Colonic mucosa (tissue), 4 donors: ENCODE measurements at regions not wholly inside any gene's neighbourhood (a gene's known extent, or its start where the extent isn't known, plus 50 kb on each side); places are given as distances from the start of the nearest gene placed in this dataset.

Experiments
- DNase-seq: peaks from one replicate; pipeline ENCODE4 v3.0.0-alpha.2; 2020
- H3K27ac ChIP-seq: fragments of 200-600 bp; one replicate; pipeline ENCODE4 v1.8.0; 2021
- H3K27me3 ChIP-seq: fragments of 200-600 bp; one replicate; pipeline ENCODE4 v1.8.0; 2021
- H3K36me3 ChIP-seq: fragments of 200-600 bp; one replicate; pipeline ENCODE4 v1.8.0; 2021
- H3K4me1 ChIP-seq: fragments of 200-600 bp; one replicate; pipeline ENCODE4 v1.8.0; 2021; ENCODE audit warnings: mild to moderate bottlenecking
- H3K4me3 ChIP-seq: fragments of 200-600 bp; one replicate; pipeline ENCODE4 v1.8.0; 2021
- H3K9ac ChIP-seq, 2 donors: one replicate each; pipeline ENCODE4 v1.7.0; 2013; ENCODE audit warnings: control low read depth in 2 of 2, low read depth in 2 of 2, low read length in 2 of 2
- H3K9me3 ChIP-seq: fragments of 200-600 bp; one replicate; pipeline ENCODE4 v1.8.0; 2021
- intact Hi-C: fragments of 100-400 bp; cut with DNase I; formaldehyde crosslinking; loops from one replicate; pipeline ENCODE4 v1.14.1; 2022
- TF ChIP-seq, protein P1 (sequence below): fragments of 200-600 bp; IDR thresholded peaks from one replicate; pipeline ENCODE4 v1.8.0; 2022; ENCODE audit warnings: antibody characterized with exemption, mild to moderate bottlenecking
- donor health status: healthy.
- donor health status: DM: no; HTN: no; CAD: no.
- donor health status: DM: no; HTN: no; CAD: no.

DNA sequence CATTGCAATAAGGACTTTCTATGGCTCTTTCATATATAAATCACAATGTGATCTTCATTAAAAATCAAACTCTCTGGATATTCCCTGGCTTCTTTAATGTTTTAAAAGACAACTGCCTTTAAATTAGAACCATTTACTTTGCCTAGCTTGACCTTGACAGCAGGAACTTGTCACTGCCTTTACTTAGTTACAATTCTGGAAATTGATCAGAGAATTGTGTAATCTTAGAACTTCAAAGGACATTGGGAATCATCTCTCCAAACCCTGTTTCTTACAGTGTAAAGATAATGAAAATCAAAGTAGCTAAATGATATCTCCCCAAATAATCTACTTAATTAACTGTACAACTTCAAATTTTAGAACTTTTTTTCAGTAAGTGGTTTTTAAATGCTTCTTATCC lies 517.6 kb upstream of the CCDC179 start:
- H3K27me3 ChIP-seq = no peaks in the 10 kb centered on the region
- H3K4me3 ChIP-seq = no peak overlapping the region
- TF ChIP-seq, protein P1, sequence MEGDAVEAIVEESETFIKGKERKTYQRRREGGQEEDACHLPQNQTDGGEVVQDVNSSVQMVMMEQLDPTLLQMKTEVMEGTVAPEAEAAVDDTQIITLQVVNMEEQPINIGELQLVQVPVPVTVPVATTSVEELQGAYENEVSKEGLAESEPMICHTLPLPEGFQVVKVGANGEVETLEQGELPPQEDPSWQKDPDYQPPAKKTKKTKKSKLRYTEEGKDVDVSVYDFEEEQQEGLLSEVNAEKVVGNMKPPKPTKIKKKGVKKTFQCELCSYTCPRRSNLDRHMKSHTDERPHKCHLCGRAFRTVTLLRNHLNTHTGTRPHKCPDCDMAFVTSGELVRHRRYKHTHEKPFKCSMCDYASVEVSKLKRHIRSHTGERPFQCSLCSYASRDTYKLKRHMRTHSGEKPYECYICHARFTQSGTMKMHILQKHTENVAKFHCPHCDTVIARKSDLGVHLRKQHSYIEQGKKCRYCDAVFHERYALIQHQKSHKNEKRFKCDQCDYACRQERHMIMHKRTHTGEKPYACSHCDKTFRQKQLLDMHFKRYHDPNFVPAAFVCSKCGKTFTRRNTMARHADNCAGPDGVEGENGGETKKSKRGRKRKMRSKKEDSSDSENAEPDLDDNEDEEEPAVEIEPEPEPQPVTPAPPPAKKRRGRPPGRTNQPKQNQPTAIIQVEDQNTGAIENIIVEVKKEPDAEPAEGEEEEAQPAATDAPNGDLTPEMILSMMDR = no peak
- no peak overlapping the region for H3K9ac ChIP-seq
- no peaks in the 10 kb centered on the region for H3K9me3 ChIP-seq
- no peaks in the 10 kb centered on the region for H3K4me1 ChIP-seq
- DNase-seq = no peak
- H3K36me3 ChIP-seq = no peaks in the 10 kb centered on the region
- intact Hi-C loops = no loop called here
- no peak overlapping the region for H3K27ac ChIP-seq

- no peaks in the 10 kb centered on the region for H3K27me3 ChIP-seq
- TF ChIP-seq, protein P1 = no peak
- no peak for DNase-seq
These were observed 530.8 kb upstream of the CCDC179 start for GRCh38 chr11:23391031-23391430.

GRCh38 chr11:23398052-23398451 lies 537.8 kb upstream of the CCDC179 start:
- Histone ChIP-seq H3K27ac (no peak overlapping the region), H3K4me3 (no peak overlapping the region), H3K9me3 (no peaks in the 10 kb centered on the region), H3K27me3 (no peaks in the 10 kb centered on the region), H3K4me1 (no peaks in the 10 kb centered on the region), H3K9ac (no peak overlapping the region), H3K36me3 (no peaks in the 10 kb centered on the region)
- no peak for DNase-seq
- intact Hi-C loops = no loop called here
- TF ChIP-seq, protein P1 = no peak

More at GRCh38 chr11:23391031-23391430, 530.8 kb upstream of the CCDC179 start:
- H3K27ac ChIP-seq = no peak overlapping the region
- H3K4me1 ChIP-seq = no peaks in the 10 kb centered on the region
- H3K36me3 ChIP-seq = no peaks in the 10 kb centered on the region
- H3K9ac ChIP-seq = no peak overlapping the region
- intact Hi-C loops = no loop called here
- H3K4me3 ChIP-seq = no peak overlapping the region
- no peaks in the 10 kb centered on the region for H3K9me3 ChIP-seq

DNA sequence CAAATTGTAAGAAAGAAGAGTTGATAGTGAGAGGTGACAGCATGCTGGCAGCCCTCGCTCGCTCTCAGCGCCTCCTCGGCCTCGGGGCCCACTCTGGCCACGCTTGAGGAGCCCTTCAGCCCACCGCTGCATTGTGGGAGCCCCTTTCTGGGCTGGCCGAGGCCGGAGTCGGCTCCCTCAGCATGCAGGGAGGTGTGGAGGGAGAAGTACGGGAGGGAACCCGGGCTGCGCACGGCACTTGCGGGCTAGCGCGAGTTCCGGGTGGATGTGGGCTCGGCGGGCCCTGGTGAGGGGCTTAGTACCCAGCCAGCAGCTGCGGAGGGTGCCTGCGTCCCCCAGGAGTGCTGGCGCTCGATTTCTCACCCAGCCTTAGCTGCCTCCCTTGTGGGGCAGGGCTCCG lies 539.7 kb upstream of the CCDC179 start:
- Histone ChIP-seq H3K36me3 (no peaks in the 10 kb centered on the region), H3K9ac (no peak overlapping the region), H3K27ac (no peak overlapping the region), H3K9me3 (no peaks in the 10 kb centered on the region), H3K4me1 (no peaks in the 10 kb centered on the region), H3K27me3 (no peaks in the 10 kb centered on the region), H3K4me3 (no peak overlapping the region)
- no peak for DNase-seq
- TF ChIP-seq, protein P1 = no peak
- intact Hi-C loops = no loop called here

- TF ChIP-seq, protein P1 = no peak
- no peaks in the 10 kb centered on the region for H3K4me1 ChIP-seq
- H3K27ac ChIP-seq = no peak overlapping the region
- H3K9ac ChIP-seq = no peak overlapping the region
- no peaks in the 10 kb centered on the region for H3K9me3 ChIP-seq
- no peaks in the 10 kb centered on the region for H3K27me3 ChIP-seq
- no peak for DNase-seq
- intact Hi-C loops = no loop called here
- no peak overlapping the region for H3K4me3 ChIP-seq
- no peaks in the 10 kb centered on the region for H3K36me3 ChIP-seq
These were observed 543.2 kb upstream of the CCDC179 start for GRCh38 chr11:23403210-23404185.
